T47D (cell line): ENCODE measurements at regions not wholly inside any gene's neighbourhood (a gene's known extent, or its start where the extent isn't known, plus 50 kb on each side); places are given as distances from the start of the nearest gene placed in this dataset.
A peak's percentile ranks its signal among the peaks of the same experiment; 100 is the strongest.

Source experiments
- DNase-seq, 2 experiments: peaks; one replicate each; pipeline versions ENCODE4 v3.0.0 to v3.0.0-alpha.2; 2011 to 2012; ENCODE audit warnings: low read depth in 1 of 2, low spot score in 1 of 2
- JUND ChIP-seq: IDR thresholded peaks from 2 replicates; pipeline ENCODE4 v1.6.1; 2012; ENCODE audit warnings: low read depth
- in situ Hi-C: cut with HindIII; loops from 2 replicates; pipeline ENCODE4 v1.10.0; 2016; ENCODE audit warnings: low sequenced_read_pairs, low pct_unique_long_range_greater_than_20kb

- peak in 1 of 2 experiments; percentile 53 for DNase-seq
- in situ Hi-C loops: no loop called here
- TF ChIP-seq JUND: no peak
Measured at GRCh38 chr3:130242850-130243569, 102.5 kb upstream of the COL6A5 start.

DNA sequence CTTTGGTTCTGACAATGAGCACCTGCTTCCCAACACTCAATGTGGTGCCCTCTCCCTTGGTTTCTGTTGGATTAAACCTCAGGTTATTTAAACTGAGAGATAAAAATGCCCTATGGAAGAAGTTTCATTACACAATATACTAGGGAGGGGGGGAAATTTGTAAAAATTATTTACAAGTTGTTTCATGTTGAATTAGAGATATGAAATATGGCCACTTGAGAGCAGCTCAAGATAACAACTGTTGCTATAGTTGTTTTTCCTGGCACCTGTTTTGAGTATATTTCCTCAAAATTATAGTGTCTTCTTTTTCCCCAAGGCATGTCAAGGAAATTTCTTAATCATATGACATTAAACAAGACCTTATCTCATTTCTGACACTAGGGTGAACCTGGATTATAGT, 101.7 kb upstream of the COL6A5 start:
- in situ Hi-C loops: no loop called here
- DNase-seq: no peak
- no peak for TF ChIP-seq JUND

DNA sequence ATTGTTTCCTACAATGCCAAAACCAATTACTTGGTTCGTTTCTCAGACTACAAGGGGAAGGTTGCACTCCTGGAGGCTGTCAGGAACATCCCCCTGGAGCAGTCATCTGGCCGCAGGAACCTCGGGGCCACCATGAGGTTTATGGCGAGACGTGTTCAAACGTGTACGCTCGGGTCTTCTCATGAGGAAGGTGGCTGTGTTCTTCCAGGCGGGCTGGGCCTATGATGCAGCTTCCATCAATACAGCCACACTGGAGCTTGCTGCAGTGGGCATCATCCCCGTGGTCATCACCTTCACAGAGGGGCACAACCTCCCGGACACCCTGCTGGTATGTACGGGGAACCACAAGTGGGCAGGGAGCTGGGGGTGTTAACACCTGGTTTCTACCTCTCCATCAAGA, 94.5 kb upstream of the COL6A5 start:
- TF ChIP-seq JUND: no peak
- in situ Hi-C loops: no loop called here
- DNase-seq: no peak

- no peak for DNase-seq
- in situ Hi-C loops: no loop called here
- TF ChIP-seq JUND: no peak
Measured at GRCh38 chr3:130255442-130255841, 90.0 kb upstream of the COL6A5 start.

DNA sequence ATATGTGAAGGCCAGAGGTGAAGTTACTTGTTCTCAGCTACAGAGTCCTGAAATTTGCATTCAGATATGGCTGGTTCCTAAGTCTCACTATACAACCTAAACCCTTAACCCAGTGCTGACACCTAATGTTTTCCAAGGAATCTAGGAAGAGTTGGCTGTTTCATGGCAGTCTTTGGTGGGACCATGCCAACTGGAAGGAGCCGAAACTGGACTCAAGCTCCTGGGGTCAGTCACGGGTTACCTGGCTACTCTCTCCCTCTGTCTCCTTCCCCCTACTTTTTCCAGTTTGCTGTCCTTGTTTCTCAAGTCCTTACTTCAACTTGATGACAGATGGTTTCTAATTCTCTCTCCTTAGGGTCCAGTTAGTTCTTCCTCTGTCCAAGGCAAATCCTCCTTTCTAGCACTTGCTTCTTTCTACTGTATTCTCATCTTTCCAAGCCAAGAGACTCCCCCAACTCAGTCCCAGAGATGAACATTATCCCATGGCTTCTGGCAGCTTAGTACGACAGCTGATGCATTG, 88.6 kb upstream of the COL6A5 start:
- DNase-seq: no peak
- no peak for TF ChIP-seq JUND
- in situ Hi-C loops: no loop called here

DNA sequence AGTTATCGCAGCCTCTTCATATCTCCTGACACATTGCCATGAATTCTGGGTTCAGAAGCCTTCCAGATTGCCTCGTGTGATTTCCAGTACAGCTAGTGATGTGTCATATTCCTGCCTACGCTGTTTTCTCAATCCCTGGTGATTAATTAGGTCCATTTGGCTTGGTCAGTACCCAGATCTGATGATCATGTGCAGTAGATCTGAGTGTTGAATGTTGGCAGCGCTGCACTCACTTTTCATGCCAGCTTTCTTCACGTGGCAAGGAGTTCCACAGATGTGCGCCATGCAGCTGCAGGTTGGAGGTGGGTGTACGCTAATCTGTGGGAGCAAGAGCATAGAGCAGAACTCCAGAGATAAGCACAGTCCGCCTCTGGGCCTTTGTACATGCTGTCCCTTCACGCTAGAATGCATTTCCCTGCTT, 86.9 kb upstream of the COL6A5 start:
- TF ChIP-seq JUND: no peak
- no peak for DNase-seq
- in situ Hi-C loops: no loop called here

DNA sequence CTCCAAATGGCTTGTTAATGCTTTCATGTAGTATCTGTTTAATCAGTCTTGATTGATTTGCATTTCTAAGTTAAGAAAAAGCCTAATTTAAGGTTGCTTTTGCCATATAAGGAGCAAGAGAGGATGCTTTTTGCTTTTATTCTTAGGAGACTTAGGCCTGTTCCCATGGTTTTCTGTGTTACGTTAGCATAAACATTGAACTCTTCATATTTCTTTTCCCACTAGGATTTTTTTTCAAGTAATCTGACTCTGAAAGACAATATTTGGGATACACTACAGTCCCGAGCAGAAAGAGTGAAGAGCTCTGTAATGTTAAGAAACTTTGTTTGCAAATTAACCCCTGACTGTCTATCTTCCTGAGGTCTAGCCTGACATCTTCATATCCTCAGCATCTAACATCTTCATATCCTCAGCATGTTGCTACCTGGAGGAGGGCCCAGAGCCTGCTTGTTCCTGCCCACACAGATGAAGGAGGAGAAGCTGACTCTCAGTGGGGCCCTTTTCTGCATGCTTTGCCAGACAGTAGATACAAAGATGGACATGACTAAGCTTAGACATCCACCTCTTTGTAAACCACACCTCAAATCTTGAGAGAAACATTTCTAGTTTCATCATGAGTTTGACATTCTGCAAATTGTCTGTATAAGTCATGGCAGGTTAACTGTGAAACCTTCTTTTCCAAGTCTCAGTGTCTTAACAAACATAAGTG, 86.2 kb upstream of the COL6A5 start:
- DNase-seq: no peak
- in situ Hi-C loops: no loop called here
- no peak for TF ChIP-seq JUND

GRCh38 chr3:130260918-130261317, 84.6 kb upstream of the COL6A5 start:
- no peak for DNase-seq
- TF ChIP-seq JUND: no peak
- in situ Hi-C loops: no loop called here

- in situ Hi-C loops: no loop called here
- no peak for TF ChIP-seq JUND
- DNase-seq: no peak
Measured at GRCh38 chr3:130263708-130264107, 81.8 kb upstream of the COL6A5 start.

- no peak for TF ChIP-seq JUND
- in situ Hi-C loops: no loop called here
- no peak for DNase-seq
Measured at GRCh38 chr3:130266817-130267216, 78.7 kb upstream of the COL6A5 start.

- DNase-seq: peak; percentile 49 to 70
- in situ Hi-C loops: no loop called here
- no peak for TF ChIP-seq JUND
Measured at GRCh38 chr3:130276203-130276803, 69.2 kb upstream of the COL6A5 start.

DNA sequence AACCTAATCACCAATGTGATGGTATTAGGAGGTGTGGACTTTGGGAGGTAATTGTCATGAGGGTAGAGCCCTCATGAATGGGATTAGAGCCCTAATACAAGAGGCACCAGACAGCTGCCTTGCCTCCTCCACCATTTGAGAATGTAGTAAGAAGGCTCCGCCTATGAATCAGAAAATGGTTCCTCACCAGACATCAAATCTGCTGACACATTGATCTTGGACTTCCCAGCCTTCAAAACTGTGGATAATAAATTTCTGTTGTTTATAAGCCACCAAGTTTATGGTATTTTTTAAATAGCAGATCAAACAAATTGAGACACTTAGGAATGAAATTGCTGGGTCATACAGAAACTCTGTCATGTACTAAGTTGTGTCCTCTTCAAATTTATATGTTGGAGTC, 56.8 kb upstream of the COL6A5 start:
- no peak for TF ChIP-seq JUND
- DNase-seq: no peak
- in situ Hi-C loops: no loop called here

DNA sequence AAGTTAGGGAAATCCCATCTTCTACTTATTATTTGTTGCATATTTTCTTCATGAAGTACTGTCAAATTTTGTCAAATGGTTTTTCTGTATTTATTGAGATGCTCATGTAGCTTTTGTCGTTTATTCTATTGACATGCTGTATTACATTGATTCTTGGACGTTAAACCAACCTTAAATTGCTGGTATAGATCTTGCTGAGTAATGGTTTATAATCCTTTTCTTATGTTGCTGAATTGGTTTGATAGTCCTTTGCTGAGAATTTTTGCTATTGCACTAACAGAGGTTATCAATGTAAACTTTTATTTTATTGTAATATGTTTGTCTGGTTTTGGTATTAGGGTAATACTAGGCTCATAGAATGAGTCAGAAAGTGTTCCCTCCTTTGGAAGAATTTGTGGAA, 54.3 kb upstream of the COL6A5 start:
- TF ChIP-seq JUND: no peak
- no peak for DNase-seq
- in situ Hi-C loops: no loop called here
